ENCODE measurements at regions not wholly inside any gene's neighbourhood (a gene's known extent, or its start where the extent isn't known, plus 50 kb on each side); places are given as distances from the start of the nearest gene placed in this dataset.
"Not testable (repeated sequence)": the region's sequence is repeated elsewhere in the genome, so short reads cannot be mapped to it uniquely, and the experiment has no call there.

- peak; percentile 74 for TF ChIP-seq CTCF (conservative IDR thresholded peaks at IDR 0.05; ENCODE audit: low read length)
- TF ChIP-seq EZH2phosphoT487 (IDR thresholded peaks at IDR 0.05; ENCODE audit: borderline replicate concordance) = not testable (repeated sequence)
These were observed 284.7 kb downstream of the ARPP21 start for GRCh38 chr3:35924070-35924469.
